Keratinocyte (primary cell): ENCODE measurements at regions not wholly inside any gene's neighbourhood (a gene's known extent, or its start where the extent isn't known, plus 50 kb on each side); places are given as distances from the start of the nearest gene placed in this dataset.

ENCODE experiments used
- EZH2 ChIP-seq: IDR thresholded peaks from one replicate; pipeline ENCODE4 v1.6.1; 2012; ENCODE audit warnings: inconsistent platforms, mild to moderate bottlenecking, low read length, moderate library complexity
- TF ChIP-seq, protein P1 (sequence below), 3 experiments: IDR thresholded peaks in 1 of 3; conservative IDR thresholded peaks in 1 of 3; optimal IDR thresholded peaks in 1 of 3; 2 replicates in 2 of 3; 3 replicates in 1 of 3; pipeline versions ENCODE3 to v1.5.1; 2011; ENCODE audit warnings: low read length in 3 of 3, mild to moderate bottlenecking in 3 of 3, moderate library complexity in 2 of 3, control low read depth in 1 of 3, inconsistent platforms in 1 of 3; ENCODE audit not compliant: insufficient read depth in 2 of 3; ENCODE audit errors: extremely low read depth in 1 of 3

DNA sequence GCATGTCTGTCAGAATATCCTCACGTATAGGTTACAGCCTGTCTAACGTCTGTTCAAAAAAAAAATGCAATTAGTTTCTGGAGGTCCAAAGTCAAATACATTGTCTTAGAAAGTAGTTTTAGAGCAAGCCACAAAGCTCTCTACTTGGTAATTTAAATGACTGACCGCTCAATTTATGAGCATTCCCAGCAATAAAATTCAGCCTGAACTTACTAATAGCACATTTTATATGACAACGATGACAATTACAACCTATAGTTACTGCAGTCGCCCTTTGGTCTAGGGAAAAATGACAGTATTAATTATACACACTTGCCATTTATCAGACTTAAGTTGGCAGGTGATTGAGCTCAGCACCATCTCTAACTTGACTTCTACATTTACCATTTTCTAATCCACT, 425.8 kb upstream of the STEAP1 start:
- TF ChIP-seq, protein P1, sequence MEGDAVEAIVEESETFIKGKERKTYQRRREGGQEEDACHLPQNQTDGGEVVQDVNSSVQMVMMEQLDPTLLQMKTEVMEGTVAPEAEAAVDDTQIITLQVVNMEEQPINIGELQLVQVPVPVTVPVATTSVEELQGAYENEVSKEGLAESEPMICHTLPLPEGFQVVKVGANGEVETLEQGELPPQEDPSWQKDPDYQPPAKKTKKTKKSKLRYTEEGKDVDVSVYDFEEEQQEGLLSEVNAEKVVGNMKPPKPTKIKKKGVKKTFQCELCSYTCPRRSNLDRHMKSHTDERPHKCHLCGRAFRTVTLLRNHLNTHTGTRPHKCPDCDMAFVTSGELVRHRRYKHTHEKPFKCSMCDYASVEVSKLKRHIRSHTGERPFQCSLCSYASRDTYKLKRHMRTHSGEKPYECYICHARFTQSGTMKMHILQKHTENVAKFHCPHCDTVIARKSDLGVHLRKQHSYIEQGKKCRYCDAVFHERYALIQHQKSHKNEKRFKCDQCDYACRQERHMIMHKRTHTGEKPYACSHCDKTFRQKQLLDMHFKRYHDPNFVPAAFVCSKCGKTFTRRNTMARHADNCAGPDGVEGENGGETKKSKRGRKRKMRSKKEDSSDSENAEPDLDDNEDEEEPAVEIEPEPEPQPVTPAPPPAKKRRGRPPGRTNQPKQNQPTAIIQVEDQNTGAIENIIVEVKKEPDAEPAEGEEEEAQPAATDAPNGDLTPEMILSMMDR (optimal IDR thresholded peaks at IDR 0.05 in 1 of 3, IDR thresholded peaks at IDR 0.05 in 1 of 3, conservative IDR thresholded peaks at IDR 0.05 in 1 of 3; ENCODE audit: extremely low read depth in 1 of 3, insufficient read depth in 2 of 3, low read length in 3 of 3) = no peak
- TF ChIP-seq EZH2 = no peak
